Duodenal mucosa (tissue), 2 donors: ENCODE measurements at regions not wholly inside any gene's neighbourhood (a gene's known extent, or its start where the extent isn't known, plus 50 kb on each side); places are given as distances from the start of the nearest gene placed in this dataset.

ENCODE experiments used
- H3K27ac ChIP-seq: one replicate; pipeline ENCODE4 v1.7.0; 2013; ENCODE audit warnings: low read depth, low read length
- H3K27me3 ChIP-seq, 2 donors: one replicate each; pipeline ENCODE4 v1.7.0; 2013; ENCODE audit warnings: low read length in 2 of 2, control low read depth in 1 of 2; ENCODE audit not compliant: insufficient read depth in 2 of 2, control insufficient read depth in 1 of 2
- H3K36me3 ChIP-seq, 2 donors: one replicate each; pipeline ENCODE4 v1.7.0; 2013; ENCODE audit warnings: low read length in 2 of 2, control low read depth in 1 of 2; ENCODE audit not compliant: insufficient read depth in 2 of 2, control insufficient read depth in 1 of 2
- H3K4me1 ChIP-seq, 2 donors: one replicate each; pipeline ENCODE4 v1.7.0; 2013; ENCODE audit warnings: low read length in 2 of 2, control low read depth in 1 of 2; ENCODE audit not compliant: insufficient read depth in 2 of 2, control insufficient read depth in 1 of 2
- H3K4me3 ChIP-seq, 2 donors: one replicate each; pipeline ENCODE4 v1.7.0; 2013; ENCODE audit warnings: low read length in 2 of 2, low read depth in 1 of 2
- H3K9ac ChIP-seq, 2 donors: one replicate each; pipeline ENCODE4 v1.7.0; 2013; ENCODE audit warnings: low read length in 2 of 2, low read depth in 1 of 2
- H3K9me3 ChIP-seq, 2 donors: one replicate each; pipeline ENCODE4 v1.7.0; 2013; ENCODE audit warnings: low read length in 2 of 2, control low read depth in 1 of 2; ENCODE audit not compliant: control insufficient read depth in 1 of 2

- Histone ChIP-seq H3K9ac (no peak overlapping the region), H3K27me3 (no peaks in the 10 kb centered on the region), H3K9me3 (no peaks in the 10 kb centered on the region), H3K36me3 (no peaks in the 10 kb centered on the region), H3K4me3 (no peak overlapping the region), H3K27ac (no peak overlapping the region), H3K4me1 (no peaks in the 10 kb centered on the region)
Observed at GRCh38 chr5:35333366-35333765, 103.1 kb upstream of the PRLR start.

- H3K27me3 ChIP-seq, result no peaks in the 10 kb centered on the region
- H3K4me3 ChIP-seq, result no peak overlapping the region
- H3K27ac ChIP-seq, result no peak overlapping the region
- no peak overlapping the region for H3K9ac ChIP-seq
- H3K9me3 ChIP-seq, result no peaks in the 10 kb centered on the region
- H3K36me3 ChIP-seq, result no peaks in the 10 kb centered on the region
- no peaks in the 10 kb centered on the region for H3K4me1 ChIP-seq
Observed at GRCh38 chr5:35331956-35332950, 102.0 kb upstream of the PRLR start.

GRCh38 chr5:35325836-35326235, 95.5 kb upstream of the PRLR start:
- Histone ChIP-seq H3K27ac (no peak overlapping the region), H3K27me3 (no peaks in the 10 kb centered on the region), H3K36me3 (no peaks in the 10 kb centered on the region), H3K9me3 (no peaks in the 10 kb centered on the region), H3K4me1 (no peaks in the 10 kb centered on the region), H3K4me3 (no peak overlapping the region), H3K9ac (no peak overlapping the region)

GRCh38 chr5:35324679-35325078, 94.4 kb upstream of the PRLR start:
- no peaks in the 10 kb centered on the region for H3K4me1 ChIP-seq
- H3K36me3 ChIP-seq, result no peaks in the 10 kb centered on the region
- no peaks in the 10 kb centered on the region for H3K27me3 ChIP-seq
- H3K4me3 ChIP-seq, result no peak overlapping the region
- no peak overlapping the region for H3K9ac ChIP-seq
- H3K9me3 ChIP-seq, result no peaks in the 10 kb centered on the region
- H3K27ac ChIP-seq, result no peak overlapping the region

- no peak overlapping the region for H3K27ac ChIP-seq
- H3K4me3 ChIP-seq, result no peak overlapping the region
- H3K9ac ChIP-seq, result no peak overlapping the region
- H3K36me3 ChIP-seq, result no peaks in the 10 kb centered on the region
- no peaks in the 10 kb centered on the region for H3K27me3 ChIP-seq
- H3K9me3 ChIP-seq, result no peaks in the 10 kb centered on the region
- no peaks in the 10 kb centered on the region for H3K4me1 ChIP-seq
Observed at GRCh38 chr5:35324201-35324600, 93.9 kb upstream of the PRLR start.

- Histone ChIP-seq H3K36me3 (no peaks in the 10 kb centered on the region), H3K4me1 (no peaks in the 10 kb centered on the region), H3K4me3 (no peak overlapping the region), H3K27ac (no peak overlapping the region), H3K27me3 (no peaks in the 10 kb centered on the region), H3K9ac (no peak overlapping the region), H3K9me3 (no peaks in the 10 kb centered on the region)
Observed at GRCh38 chr5:35320029-35320428, 89.7 kb upstream of the PRLR start.

GRCh38 chr5:35319333-35320002, 89.2 kb upstream of the PRLR start:
- H3K4me3 ChIP-seq, result no peak overlapping the region
- H3K4me1 ChIP-seq, result no peaks in the 10 kb centered on the region
- no peaks in the 10 kb centered on the region for H3K9me3 ChIP-seq
- no peaks in the 10 kb centered on the region for H3K27me3 ChIP-seq
- no peak overlapping the region for H3K27ac ChIP-seq
- H3K9ac ChIP-seq, result no peak overlapping the region
- no peaks in the 10 kb centered on the region for H3K36me3 ChIP-seq

GRCh38 chr5:35317586-35317985, 87.3 kb upstream of the PRLR start:
- H3K4me3 ChIP-seq, result no peak overlapping the region
- no peaks in the 10 kb centered on the region for H3K4me1 ChIP-seq
- H3K36me3 ChIP-seq, result no peaks in the 10 kb centered on the region
- no peaks in the 10 kb centered on the region for H3K27me3 ChIP-seq
- no peaks in the 10 kb centered on the region for H3K9me3 ChIP-seq
- H3K9ac ChIP-seq, result no peak overlapping the region
- H3K27ac ChIP-seq, result no peak overlapping the region

GRCh38 chr5:35316611-35317274, 86.5 kb upstream of the PRLR start:
- Histone ChIP-seq H3K4me1 (no peaks in the 10 kb centered on the region), H3K9ac (no peak overlapping the region), H3K27ac (no peak overlapping the region), H3K4me3 (no peak overlapping the region), H3K27me3 (no peaks in the 10 kb centered on the region), H3K36me3 (no peaks in the 10 kb centered on the region), H3K9me3 (no peaks in the 10 kb centered on the region)

GRCh38 chr5:35313291-35313690, 83.0 kb upstream of the PRLR start:
- Histone ChIP-seq H3K36me3 (no peaks in the 10 kb centered on the region), H3K27ac (no peak overlapping the region), H3K4me3 (no peak overlapping the region), H3K9ac (no peak overlapping the region), H3K9me3 (no peaks in the 10 kb centered on the region), H3K27me3 (no peaks in the 10 kb centered on the region), H3K4me1 (no peaks in the 10 kb centered on the region)
